ENCODE measurements at regions not wholly inside any gene's neighbourhood (a gene's known extent, or its start where the extent isn't known, plus 50 kb on each side); places are given as distances from the start of the nearest gene placed in this dataset.

DNA sequence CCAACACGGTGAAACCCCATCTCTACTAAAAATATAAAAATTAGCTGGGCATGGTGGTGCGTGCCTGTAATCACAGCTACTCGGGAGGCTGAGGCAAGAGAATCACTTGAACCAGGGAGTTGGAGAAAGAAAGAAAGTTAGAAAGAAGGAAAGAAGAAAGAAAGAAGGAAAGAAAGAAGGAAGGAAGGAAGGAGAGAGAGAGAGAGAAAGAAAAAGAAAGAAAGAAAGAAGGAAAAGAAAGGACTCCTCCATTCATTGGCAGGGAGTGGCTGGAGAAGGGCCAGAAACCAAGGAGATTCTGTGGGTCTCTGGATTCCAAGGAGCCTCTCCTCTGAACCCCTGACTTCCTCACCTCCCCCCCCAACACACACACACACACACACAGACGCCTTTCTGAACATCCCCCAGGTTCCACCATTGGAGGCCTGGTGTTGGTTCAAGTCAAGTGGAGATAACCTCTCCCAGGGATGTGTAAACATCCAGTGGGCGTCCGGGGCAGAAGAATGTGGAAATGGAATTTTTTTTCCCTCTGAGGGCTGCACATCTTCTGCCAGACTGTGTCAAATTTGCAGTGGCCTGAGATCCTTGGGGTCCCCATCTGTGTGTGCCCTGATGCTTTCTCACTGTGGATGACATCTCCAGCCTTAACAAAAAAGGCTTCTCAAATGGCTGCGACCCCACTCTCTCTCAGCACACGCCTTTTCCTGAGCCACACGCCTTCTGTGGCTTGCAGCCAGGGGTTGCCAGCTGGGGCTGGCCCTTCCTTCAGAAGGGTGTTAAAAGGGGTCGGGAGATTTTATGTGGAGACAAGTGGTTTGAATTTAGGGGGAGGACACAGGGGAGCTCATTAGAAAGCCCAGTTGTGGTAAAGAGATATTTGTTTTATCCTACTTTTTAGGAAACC lies 109.3 kb upstream of the HAND1 start:
- DNase-seq, result no peak

DNA sequence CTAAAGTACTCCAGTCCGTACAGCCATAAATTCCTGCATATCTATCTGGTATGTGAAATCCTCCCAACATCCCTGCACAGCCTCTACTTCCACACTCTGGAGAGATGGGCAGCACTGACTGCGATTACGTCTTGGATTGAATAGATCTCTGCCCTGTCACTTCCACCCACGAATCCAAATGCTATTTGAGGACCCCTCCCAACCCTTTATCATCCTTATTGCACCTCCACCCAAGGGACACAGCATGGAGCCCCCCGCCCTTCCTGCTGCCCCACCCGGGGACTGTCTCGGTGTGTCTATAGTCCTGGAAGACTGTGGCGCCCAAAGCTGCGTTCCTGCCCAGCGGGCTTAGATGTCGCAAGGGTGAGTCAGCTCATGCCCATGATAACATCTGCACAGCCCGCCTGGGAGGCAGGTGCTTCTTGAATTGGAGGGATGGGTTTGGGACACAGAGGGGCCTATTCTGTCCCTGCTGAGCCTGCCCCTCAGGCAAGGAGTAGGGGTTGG lies 105.7 kb upstream of the HAND1 start:
- no peak for DNase-seq

DNA sequence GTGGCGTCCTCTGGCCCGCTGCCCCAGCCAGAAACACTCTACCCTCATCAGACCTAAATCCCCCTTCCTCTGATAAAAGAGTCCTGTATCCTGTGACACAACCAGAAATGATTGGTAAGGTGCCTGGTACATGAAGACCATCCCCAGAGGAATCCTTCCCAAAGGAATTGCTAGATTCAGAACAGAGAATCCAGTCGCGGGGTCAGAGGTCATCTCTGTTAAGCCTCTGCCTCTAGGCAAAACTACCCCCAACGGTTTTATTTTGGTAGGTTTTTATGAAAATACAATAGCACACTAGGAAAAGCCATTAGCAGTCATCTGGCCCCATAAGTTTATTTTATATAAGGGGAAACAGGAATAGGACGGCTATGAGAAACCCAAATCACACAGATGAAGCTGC lies 102.4 kb upstream of the HAND1 start:
- no peak for DNase-seq

DNA sequence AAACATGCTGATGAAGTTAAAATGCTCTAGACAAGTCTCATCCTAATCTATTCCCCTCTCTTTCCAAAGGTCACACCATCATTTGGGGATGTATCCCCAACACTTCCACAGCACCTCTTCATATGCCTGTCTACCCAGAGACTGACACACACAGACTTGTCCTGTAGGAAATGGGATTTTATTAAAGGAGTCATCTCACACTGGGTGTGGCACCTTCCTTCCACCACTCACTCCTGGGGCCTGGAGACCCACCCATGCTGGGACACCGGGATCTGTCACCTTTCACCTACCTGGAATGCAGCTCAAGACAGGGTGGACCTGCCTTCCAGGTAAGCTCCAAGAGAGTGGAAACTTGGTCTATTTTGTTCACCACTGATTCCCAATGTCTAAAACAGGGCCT lies 99.4 kb upstream of the HAND1 start:
- DNase-seq, result no peak

DNA sequence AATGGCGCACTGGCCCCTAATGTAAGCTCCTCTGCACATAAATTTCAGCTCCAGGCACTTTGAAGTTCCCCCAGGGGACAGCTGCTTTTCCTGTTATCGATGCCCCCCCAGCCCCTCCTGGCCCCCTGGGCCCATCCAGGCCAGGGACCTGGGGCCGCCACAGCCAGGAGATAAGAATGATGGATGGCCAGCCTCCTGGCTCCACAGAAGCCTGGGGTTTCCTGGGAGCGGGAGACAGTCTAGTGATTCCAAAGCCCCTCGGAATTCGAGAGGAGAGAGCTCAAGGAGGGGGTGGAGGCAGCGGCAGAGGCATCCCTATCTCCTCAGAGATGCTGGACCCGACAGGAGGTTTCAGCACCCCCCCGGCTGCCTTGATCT lies 98.4 kb upstream of the HAND1 start:
- no peak for DNase-seq

DNA sequence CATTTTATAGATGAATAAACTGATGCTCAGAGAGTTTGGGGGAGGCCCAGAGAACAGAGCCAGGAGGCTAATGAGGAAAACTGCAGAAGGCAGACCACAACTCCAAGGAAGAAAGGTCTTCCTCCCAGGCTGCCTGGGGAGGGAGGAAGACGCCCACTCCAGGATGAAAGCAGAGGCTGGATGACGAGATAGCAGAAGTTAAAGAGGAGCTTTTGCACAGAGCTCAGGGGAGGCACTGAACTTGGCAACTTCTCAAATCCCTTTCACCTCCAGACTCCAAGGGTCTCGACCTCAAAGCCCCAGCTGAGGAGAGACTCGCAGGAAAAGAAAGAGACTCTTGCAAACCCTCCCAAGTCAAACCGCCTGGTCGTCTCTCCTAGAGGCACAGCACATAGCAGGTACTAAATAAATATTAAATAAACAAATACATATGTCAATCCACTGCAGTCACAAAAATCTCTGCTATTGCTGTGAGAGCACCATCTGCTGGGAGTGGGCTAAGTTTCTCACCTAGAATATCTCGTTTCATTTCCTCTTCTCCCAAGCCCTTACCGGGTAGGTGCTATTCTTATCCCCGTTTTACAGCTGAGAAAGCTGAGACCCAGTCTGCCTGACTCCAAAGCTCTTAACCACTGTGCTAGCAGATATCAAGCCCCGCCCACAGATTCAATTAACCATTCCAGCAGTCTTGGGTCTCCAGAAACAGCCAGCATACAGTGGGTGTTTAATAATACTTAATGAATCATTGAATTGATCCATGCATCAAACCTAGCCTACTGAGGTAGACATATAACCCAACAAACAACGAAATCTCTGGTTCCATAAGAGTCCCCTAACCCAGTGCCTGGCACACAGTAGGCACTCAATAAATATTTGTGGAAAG lies 97.8 kb upstream of the HAND1 start:
- DNase-seq, result no peak

DNA sequence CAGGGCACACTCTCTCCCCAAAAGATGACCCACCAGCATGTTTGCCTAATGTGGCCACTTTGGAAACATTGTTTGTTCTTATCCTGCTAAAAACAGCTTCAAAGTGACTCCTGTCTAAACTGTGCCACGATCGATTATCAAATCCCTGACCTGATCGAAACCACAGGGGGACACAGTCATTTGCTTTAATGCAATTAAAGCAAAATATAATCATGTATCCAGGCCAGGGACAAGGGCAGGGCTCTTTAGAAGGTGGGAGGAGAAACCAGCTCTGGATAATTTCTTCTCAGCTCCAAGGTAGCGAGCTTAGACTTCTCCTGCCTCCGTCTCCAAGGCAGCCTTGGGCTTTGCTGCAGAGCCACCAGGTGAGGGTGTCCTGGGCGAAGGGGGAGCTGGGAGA lies 95.0 kb upstream of the HAND1 start:
- no peak for DNase-seq

DNA sequence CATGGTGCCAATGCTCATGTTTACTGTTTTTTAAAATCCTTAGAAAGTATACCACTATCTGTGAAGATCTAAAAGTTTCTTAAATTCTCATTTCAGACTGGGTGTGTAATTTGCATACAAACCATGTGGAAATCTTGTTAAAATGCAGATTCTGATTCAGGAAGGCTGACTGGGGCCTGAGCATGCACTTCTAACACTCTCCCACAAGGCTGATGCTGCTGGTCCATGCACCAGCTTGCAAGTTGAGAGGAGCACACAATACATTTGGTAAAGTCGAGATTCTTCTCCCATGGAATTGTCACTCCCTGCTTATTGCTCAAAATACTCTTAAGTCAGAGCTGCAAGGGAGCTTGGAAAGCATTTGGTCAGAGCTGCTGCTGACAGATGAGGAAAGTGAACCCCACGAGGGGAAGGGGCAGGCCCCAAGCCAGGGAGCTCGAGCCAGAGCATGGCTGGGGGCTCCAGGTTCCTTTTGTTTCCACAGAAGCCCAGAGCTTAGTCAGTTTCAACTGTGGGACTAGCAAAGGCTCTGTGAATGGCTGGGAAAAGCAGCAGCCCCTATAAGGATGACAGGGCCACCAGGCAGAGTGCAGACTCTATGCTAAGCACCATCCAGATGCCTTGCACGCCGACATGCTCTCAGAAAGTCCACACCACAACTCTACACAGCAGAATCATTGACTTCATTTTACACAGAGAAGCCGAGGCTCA lies 93.5 kb upstream of the HAND1 start:
- no peak for DNase-seq

DNA sequence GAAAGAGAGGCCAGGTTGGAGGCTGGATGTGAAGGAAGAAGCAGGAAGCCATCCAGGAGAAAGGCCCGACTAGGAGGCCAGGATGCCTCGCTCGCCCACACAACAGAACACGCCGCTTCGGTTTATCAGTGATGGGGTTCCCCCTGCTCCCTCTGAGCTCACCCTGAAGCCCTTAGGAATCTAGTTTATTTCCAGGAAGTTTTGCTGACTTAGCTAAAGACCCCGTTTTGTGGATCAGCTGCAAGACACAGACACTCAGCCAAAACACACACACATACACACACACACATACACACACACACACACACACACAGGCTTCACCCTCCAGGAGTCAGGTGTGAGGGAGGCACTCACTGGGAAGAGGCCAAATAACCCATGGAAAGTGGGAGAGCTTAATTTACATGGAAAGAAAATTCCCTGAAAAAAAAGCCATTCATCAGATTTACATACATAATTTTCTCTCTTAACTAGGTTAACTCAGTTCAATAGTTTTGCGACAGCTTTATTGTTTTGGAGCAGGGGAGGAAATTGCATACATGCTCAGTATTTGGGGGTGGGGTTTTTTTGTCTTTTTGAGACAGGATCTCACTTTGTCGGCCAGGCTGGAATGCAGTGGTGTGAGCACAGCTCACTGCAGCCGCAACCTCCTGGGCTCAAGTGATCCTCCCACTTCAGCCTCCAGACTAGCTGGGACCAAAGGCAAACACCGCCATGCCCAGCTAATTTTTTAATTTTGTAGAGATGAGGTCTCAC lies 92.7 kb upstream of the HAND1 start:
- DNase-seq, result no peak

DNA sequence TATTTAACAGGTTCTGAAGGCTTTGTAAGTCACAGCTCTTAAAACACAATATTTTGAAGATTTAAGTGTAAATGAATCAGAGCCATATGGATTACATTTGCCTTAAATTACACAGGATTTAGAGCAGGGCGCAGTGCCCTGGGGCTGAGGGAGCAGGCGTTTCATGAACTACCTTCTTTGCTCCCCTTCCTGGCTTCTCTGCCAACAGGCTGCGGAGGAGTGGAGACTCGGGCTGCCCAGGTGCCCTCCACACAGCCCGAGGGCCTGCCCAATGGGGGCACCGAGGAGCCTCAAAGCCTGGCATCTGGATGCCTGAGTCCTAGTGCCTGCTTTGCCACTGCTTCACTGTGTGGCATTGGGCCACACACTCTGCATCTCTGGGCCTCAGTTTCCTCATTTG lies 90.6 kb upstream of the HAND1 start:
- DNase-seq, result no peak

DNA sequence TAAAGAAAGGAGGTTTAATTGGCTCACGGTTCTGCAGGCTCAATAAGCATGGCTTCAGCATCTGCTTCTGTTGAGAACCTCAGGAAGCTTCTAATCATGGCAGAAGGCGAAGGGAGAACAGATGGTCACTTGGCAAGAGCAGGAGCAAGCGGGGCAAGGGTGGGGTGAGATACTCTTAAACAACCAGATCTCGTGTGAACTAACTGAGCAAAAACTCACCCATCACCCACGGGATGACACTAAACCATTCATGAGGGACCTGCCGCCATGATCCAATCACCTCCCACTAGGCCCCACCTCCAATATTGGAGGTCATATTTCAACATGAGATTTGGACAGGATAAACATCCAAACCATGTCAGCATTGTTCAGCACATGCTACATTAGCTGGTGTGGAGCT lies 89.1 kb upstream of the HAND1 start:
- no peak for DNase-seq

DNA sequence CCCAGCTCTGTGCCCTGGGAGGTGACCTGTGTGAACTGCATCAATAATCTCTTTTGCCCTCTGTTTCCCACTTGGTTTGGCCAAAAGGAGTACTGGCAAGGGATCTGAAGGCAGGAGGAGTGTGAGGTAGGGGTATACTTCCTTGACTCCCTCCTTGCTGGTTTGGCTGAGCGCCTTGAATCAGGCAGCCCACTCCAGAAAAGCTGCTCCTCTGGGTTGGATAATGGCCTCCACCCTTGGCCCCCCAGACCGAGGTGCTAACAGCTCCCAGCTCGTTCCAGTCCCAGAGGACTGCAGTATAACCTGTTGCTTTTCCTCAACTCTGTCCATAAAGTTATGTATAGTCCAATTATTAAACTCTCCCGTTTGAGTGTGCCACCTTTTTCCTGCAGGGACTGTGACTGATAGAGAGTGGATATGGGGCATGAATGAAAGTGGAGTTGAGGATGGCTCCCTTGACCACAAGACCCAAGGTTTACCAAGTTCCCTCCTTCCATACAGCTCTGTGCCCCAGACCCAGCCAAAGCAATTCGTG lies 88.2 kb upstream of the HAND1 start:
- no peak for DNase-seq

DNA sequence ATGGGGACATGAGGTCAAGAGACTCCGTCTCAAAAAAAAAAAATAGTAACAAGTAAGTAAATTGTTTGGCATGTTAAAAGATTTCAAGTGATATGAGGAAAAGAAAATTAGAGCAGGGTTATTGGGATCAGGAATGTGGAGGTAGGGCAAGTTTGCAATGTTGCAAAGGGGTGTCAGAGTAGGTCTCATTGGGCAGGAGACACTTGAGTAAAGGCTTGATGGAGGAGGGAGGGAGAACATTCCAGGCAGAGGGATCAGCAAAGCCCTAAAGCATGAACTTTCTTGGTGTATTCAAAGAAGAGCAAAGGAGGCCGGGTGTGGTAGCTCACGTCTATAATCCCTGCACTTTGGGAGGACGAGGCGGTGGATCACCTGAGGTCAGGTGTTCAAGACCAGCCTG lies 87.1 kb upstream of the HAND1 start:
- DNase-seq, result no peak

DNA sequence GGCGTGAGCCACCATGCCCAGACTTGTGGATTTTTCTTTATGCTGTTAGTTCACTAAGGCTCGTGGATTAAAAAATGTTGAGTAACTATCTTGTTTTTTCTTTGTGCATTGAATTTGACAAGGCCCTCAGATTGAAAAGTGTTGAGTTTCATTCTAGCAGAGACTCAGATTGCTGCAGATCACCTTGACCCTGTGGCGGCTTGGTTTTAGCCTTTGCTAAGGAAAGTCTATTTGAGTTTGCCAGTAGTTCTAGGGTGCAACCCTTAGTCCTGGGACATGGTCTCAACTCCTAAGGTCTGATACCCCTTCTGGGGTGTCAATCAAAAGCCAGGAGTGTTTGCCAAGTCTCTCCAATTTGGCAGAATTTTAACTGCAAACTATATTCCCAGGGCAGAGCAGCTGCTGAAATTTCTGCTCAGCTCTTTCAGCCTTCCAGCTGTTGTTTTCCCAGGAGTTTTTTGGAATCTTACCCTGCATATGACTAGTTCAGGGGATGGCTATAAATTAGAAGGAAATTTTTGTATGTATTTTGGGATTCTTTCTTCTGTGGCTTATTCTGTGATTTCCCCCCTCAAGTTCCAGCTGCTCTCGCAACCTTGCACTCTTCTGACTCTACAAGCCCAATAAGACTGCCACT lies 84.3 kb upstream of the HAND1 start:
- no peak for DNase-seq

DNA sequence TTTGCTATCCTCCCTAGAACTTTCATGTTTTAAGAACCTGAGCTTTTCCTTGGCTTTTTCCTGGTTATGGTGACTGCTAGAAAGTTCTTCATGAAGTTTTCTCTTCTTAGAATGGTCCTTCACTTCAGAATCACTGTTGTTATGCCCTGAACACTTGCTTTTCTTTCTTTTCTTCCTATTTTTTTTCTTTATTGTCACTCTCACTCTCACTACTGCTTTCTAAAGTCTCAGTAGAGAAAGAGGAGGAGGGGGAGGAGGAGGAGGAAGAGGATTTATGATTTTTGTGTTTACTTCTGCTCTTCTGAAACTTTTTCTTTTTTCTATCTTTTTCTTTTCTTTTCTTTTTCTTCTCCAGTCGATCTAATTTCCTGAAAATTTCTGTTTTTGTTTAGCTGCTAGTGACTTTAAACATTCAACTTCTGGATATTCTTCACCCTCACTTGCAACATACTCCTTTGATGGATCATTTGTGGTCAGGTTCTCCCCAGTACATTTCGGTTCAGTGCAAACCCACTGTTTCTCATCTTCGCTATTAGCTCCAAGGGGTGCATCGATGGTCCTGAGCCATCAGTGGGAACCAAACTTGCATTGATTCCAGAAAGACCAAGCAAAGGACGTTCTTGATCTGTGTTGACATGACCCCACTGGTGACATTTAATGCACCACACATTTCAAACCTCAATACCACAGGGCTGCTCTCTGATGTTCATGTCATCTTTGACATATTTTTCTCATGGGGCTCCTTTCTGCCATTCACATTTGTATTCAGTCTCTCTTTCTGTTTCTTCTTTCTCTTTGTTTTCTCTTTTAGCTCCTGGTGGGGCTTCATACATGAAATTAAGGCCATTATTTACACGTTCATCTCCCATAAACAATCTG lies 81.6 kb upstream of the HAND1 start:
- no peak for DNase-seq

DNA sequence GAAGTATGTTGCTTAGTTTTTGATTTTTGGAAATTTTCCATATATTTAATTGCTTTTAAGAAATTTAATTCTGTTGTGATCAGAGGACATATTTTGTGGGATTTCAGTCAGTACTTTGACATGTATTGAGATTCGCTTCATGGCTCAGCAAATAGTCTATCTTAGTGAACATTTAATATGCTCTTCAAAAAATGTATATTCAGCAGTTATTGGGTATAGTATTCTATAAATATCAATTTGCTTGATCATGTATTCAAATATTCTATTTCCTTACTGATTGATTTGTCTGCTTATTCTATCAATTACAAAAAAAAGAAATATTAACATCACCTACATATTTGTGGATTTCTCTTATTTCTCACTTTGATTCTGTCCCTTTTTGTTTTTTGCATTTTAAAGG lies 79.5 kb upstream of the HAND1 start:
- no peak for DNase-seq

DNA sequence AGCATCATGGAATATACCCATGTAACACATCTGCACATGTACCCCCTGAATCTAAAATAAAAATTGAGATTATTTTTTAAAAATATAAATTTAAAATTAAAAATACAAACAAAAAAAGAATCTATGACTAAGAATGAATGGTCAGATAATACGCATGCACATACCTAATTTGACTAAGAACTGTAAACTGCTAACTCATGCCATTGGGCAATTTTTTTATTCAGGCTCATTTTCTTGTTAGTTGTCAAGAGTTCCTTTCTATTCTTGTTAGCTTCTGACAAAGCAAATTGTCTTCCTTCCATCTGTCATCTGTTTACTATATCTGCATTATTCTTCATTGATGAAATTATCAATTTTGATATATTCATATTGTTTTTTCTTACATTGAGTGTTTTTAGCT lies 69.5 kb upstream of the HAND1 start:
- no peak for DNase-seq

DNA sequence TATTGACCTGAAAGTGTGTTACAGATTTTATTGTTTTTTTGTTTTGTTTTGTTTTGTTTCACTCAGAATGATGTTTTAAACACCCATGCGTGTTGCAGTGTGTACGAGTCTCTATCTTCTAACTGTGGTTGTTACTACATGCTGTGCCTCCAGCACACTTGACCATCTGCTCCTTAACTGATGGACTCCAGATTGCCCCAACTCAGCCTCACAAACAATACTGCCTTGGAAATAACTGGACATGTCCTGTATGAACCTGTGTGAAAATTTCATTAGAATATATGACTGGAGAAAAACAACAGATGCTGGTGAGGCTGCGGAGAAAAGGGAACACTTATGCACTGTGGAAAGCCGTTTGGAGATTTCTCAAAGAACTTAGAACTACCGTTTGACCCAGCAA lies 68.7 kb upstream of the HAND1 start:
- no peak for DNase-seq

DNA sequence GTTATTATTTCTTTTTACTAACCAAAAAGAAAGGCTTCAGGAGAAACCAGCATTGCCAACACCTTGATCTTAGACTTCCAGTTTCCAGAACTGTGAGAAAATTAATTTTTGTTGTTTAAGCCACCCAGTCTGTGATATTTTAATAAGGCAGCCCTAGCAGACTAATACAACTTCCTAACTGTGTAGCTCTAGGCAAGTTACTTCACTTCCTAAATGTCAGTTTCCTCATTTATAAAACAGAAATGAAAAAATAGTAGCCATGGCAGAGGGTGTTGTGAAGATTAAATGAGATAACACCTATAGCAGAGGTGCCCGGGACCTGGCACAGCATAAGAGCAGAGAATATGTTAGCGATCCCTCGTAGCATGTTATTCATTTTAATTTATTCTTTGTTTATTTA lies 66.6 kb upstream of the HAND1 start:
- no peak for DNase-seq

DNA sequence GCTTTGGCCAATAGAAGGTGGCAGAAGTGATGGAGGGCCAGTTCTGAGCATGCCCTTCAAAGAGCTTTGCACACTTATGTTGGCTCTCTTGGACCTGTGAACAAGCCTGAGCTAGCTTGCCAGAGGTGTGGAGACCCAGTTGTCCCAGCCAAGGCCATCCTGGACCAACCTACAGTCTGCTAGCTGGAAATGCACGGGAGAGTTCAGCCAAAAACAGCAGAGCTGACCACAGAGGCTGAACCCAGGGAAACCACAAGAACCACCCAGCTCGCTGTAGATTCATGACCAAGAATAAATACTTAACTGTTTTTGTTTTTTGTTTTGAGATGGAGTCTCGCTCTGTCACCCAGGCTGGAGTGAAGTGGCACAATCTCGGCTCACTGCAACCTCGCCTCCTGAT lies 65.4 kb upstream of the HAND1 start:
- DNase-seq, result no peak

DNA sequence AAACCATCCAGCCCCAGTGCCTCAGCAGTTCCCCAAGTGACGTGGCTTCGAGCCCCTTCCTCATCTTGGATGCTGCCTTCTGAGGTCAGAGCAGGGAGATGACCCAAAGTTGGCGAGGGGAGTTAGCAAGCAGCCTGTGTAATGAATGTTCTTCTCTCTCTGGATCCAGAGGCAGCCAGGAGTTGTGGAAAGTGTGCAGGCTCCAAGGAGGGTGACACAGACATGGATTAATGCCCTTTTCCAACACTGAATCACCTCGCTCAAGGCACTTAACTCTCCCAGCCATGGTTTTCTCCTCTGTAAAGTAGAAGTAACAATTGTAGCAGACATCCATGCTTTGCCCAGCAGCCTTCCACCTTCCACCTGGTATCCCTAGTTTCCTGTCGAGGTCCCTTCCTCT lies 64.6 kb upstream of the HAND1 start:
- DNase-seq, result no peak
